ENCODE measurements at regions not wholly inside any gene's neighbourhood (a gene's known extent, or its start where the extent isn't known, plus 50 kb on each side); places are given as distances from the start of the nearest gene placed in this dataset.

DNA sequence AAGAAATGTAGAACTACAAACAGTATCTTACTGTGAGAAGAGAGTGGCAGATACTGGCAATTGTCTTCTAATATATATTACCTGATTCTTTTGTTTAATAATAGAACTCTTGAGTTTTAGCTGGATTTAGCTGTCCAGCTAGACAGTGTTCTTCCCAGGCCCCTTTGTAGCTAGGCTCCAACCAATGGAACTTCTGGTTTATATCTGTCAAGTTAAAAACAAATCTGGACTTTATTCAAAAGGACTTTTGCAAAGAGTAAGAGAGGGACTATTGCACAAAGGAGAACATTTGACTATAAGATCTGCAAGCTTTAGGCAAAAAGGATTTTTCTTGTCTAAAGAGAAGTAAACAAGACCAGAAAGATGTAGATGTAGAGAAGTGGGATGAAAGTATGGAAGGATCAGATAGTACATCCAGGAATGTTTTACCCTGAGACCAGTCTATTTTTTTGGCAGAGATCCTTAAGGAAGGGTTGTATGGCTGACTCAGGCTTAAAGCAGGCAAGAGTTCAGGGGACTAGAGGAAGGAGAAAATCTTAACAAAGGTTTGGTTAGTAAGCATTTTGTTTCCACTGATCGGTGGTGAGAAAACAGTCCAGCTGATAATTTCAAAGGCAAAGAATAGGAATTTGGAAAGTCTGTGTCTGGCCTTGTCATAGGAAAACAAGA lies 111.1 kb upstream of the PLEKHA5 start:
- Histone ChIP-seq H3K36me3 (ENCODE audit: control insufficient read depth, insufficient read depth, low read length) (no peaks in the 10 kb centered on the region), H3K4me1 (ENCODE audit: control insufficient read depth, insufficient read depth, low read length) (peaks cover 10% of the 10 kb centered on the region), H2AFZ (replicated peaks; ENCODE audit: low read length, poor library complexity) (no peak overlapping the region), H3K23ac (ENCODE audit: low read depth, low read length) (no peak overlapping the region; the same call in 1 of the 2 replicates), H3K4me2 (ENCODE audit: low read depth, low read length) (peak overlapping the region; percentile 25; the same call in 1 of the 2 replicates), H3K56ac (ENCODE audit: extremely low read depth, insufficient read depth, low read length) (no peak overlapping the region), H3K4me3 (ENCODE audit: insufficient read depth, low read depth, low read length) (no peak overlapping the region), H3K27me3 (ENCODE audit: control insufficient read depth, insufficient read depth, low read length) (no peaks in the 10 kb centered on the region), H2BK5ac (ENCODE audit: low read depth, low read length, poor library complexity, severe bottlenecking) (no peak overlapping the region), H2BK20ac (ENCODE audit: low read depth, low read length) (peak overlapping the region; percentile 82; the same call in 1 of the 2 replicates), H3K9me1 (ENCODE audit: insufficient read depth, low read length) (peaks cover 5% of the 10 kb centered on the region; the same call in 1 of the 2 replicates), H4K5ac (ENCODE audit: low read depth, low read length) (peak overlapping the region; percentile 92; the same call in 1 of the 2 replicates), H2AK5ac (ENCODE audit: low read depth, low read length) (no peak overlapping the region), H3K4ac (ENCODE audit: low read depth, low read length) (no peak overlapping the region), H3K27ac (ENCODE audit: insufficient read depth, low read length) (peak overlapping the region; percentile 81; the same call in 1 of the 2 replicates), H3K14ac (replicated peaks; ENCODE audit: low read depth, low read length) (peak overlapping the region; percentile 51; the same call in 1 of the 2 replicates), H4K20me1 (ENCODE audit: insufficient read depth, low read length) (no peaks in the 10 kb centered on the region), H3K79me1 (ENCODE audit: low read depth in 1 of 2, low read length in 2 of 2) (no peaks in the 10 kb centered on the region), H2AK9ac (replicated peaks; ENCODE audit: low read depth, low read length, poor library complexity) (no peak overlapping the region), H4K8ac (ENCODE audit: low read depth in 2 of 2, low read length in 2 of 2) (peak overlapping the region in 1 of 2 experiments; percentile 68; a peak in 1 of 4 replicates), H4K91ac (ENCODE audit: insufficient read depth, low read depth, low read length) (no peak overlapping the region), H3K9me3 (ENCODE audit: control insufficient read depth, insufficient read depth, low read length) (no peaks in the 10 kb centered on the region), H3K9ac (ENCODE audit: low read depth, low read length) (no peak overlapping the region), H3K18ac (ENCODE audit: low read depth, low read length) (0 out of 2 replicates have a peak overlapping the region, but pooled peaks have one; percentile 97), H2BK120ac (ENCODE audit: low read depth, low read length) (no peak overlapping the region), H2BK15ac (ENCODE audit: low read depth, low read length) (peak overlapping the region; percentile 80; the same call in 1 of the 3 replicates)
- no TSS peak for BruUV-seq (replicated peaks)
- ChIA-PET POLR2A (ENCODE audit: unreplicated experiment) (no interaction called here), CTCF (interaction anchor here (0.6 to 0.9 kb wide), 2 partner anchors 16 to 52 kb away, joined by 3 to 5 read pairs; no protein-coding TSS in a partner anchor)
- intact Hi-C loops (cut with micrococcal nuclease): no loop called here
- TF ChIP-seq MAFK (IDR thresholded peaks at IDR 0.05; ENCODE audit: low read depth, low read length) (peak; percentile 53; the same call in 1 of the 2 replicates), POLR2A (IDR thresholded peaks at IDR 0.05; ENCODE audit: low read depth, low read length) (no peak)
- dilution Hi-C loops (cut with HindIII; ENCODE audit: low sequenced_read_pairs, unreplicated experiment): no loop called here
- in situ Hi-C loops (cut with MboI; ENCODE audit: low sequenced_read_pairs): no loop called here
- DNase-seq (peak; percentile 90), ATAC-seq (ENCODE audit: low read depth) (peak; percentile 94)
- no CpG with 5 or more reads among the region's 1 CpG for WGBS, 2 experiments (ENCODE audit: extremely low coverage in 2 of 2, insufficient read length in 1 of 2)

Data from IMR-90 (cell line).